B cell (primary cell): ENCODE measurements at regions not wholly inside any gene's neighbourhood (a gene's known extent, or its start where the extent isn't known, plus 50 kb on each side); places are given as distances from the start of the nearest gene placed in this dataset.
"Not testable (repeated sequence)": the region's sequence is repeated elsewhere in the genome, so short reads cannot be mapped to it uniquely, and the experiment has no call there.

ENCODE experiments used
- CTCF ChIP-seq: fragments of 200-600 bp; IDR thresholded peaks from one replicate; pipeline ENCODE4 v1.8.0; 2022; ENCODE audit warnings: antibody characterized with exemption, mild to moderate bottlenecking
- EZH2 ChIP-seq: IDR thresholded peaks from 2 replicates; pipeline ENCODE4 v1.6.1; 2012; ENCODE audit warnings: borderline replicate concordance, low read depth, mild to moderate bottlenecking, moderate library complexity, low read length; ENCODE audit not compliant: insufficient read depth, poor library complexity, severe bottlenecking

GRCh38 chr1:83332308-83332707 is 666.6 kb downstream of the TTLL7 start:
- TF ChIP-seq CTCF, EZH2: not testable (repeated sequence)
